ACC112 (cell line): ENCODE measurements at regions not wholly inside any gene's neighbourhood (a gene's known extent, or its start where the extent isn't known, plus 50 kb on each side); places are given as distances from the start of the nearest gene placed in this dataset.
"Not testable (repeated sequence)": the region's sequence is repeated elsewhere in the genome, so short reads cannot be mapped to it uniquely, and the experiment has no call there.

ENCODE experiments used
- H2AFZ ChIP-seq: fragments of 200-600 bp; sonication (generic); one replicate; pipeline ENCODE4 v1.6.0; 2017; ENCODE audit warnings: antibody characterized with exemption, low read length; ENCODE audit not compliant: unreplicated experiment
- H3K27ac ChIP-seq: fragments of 200-600 bp; sonication (generic); 2 replicates; pipeline ENCODE4 v1.5.1; 2014; ENCODE audit warnings: low read depth, mild to moderate bottlenecking, antibody characterized with exemption, low read length, moderate library complexity
- H3K27me3 ChIP-seq: fragments of 200-600 bp; sonication (generic); 2 replicates; pipeline ENCODE4 v1.6.1; 2014; ENCODE audit warnings: mild to moderate bottlenecking, antibody characterized with exemption, low read length, moderate library complexity, mixed read lengths; ENCODE audit not compliant: insufficient read depth
- H3K36me3 ChIP-seq: fragments of 200-600 bp; sonication (generic); 2 replicates; pipeline ENCODE4 v1.6.1; 2016; ENCODE audit warnings: mild to moderate bottlenecking, antibody characterized with exemption, low read length, moderate library complexity, mixed read lengths; ENCODE audit not compliant: insufficient read depth
- H3K4me1 ChIP-seq: fragments of 200-600 bp; sonication (generic); one replicate; pipeline ENCODE4 v1.6.1; 2016; ENCODE audit warnings: low read length, mixed read lengths; ENCODE audit not compliant: insufficient read depth, unreplicated experiment, control insufficient read depth
- H3K4me3 ChIP-seq: fragments of 200-600 bp; sonication (generic); 2 replicates; pipeline ENCODE4 v1.5.1; 2014; ENCODE audit warnings: mild to moderate bottlenecking, low read depth, low read length
- H3K79me2 ChIP-seq: fragments of 200-600 bp; sonication (generic); one replicate; pipeline ENCODE4 v1.6.0; 2016; ENCODE audit warnings: low read length; ENCODE audit not compliant: control insufficient read depth, unreplicated experiment, insufficient read depth

DNA sequence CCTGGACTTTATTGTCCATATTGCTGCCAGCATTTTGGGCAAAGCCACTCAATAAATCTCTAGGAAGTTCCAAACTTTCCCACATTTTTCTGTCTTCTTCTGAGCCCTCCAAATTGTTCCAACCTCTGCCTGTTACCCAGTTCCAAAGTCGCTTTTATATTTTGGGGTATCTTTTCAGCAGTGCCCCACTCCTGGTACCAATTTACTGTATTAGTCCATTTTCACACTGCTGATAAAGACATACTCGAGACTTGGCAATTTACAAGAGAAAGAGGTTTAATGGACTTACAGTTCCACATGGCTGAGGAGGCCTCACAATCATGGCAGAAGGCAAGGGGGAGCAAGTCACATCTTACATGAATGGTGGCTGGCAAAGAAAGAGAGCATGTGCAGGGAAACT, 53.4 kb downstream of the AHSP start:
- H3K36me3 ChIP-seq, H3K79me2 ChIP-seq, H3K4me3 ChIP-seq, H3K4me1 ChIP-seq, H3K27ac ChIP-seq, H2AFZ ChIP-seq, H3K27me3 ChIP-seq: not testable (repeated sequence)

DNA sequence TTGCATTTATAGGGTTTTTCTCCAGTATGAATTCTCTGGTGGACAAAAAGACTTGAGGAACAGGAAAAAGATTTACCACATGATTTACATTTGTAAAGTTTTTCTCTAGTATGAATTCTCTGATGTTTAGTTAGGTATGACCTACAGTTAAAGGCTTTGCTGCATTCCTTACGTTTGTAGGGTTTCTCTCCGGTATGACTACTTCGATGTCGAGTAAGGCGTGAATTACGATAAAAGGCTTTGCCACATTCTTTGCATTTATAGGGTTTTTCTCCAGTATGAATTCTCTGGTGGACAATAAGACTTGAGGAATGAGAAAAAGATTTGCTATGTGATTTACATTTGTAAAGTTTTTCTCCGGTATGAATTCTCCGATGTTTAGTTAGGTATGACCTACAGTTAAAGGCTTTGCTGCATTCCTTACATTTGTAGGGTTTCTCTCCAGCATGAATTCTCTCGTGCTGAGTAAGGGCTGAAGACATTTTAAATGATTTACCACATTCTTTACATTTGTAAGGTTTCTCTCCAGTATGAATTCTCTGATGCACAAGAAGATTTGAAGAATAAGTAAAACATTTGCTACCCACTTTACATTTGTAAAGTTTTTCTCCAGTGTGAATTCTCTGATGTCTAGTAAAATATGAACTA, 74.2 kb downstream of the AHSP start:
- not testable (repeated sequence) for H3K27ac ChIP-seq, H3K4me3 ChIP-seq, H3K27me3 ChIP-seq, H2AFZ ChIP-seq, H3K4me1 ChIP-seq, H3K79me2 ChIP-seq, H3K36me3 ChIP-seq

DNA sequence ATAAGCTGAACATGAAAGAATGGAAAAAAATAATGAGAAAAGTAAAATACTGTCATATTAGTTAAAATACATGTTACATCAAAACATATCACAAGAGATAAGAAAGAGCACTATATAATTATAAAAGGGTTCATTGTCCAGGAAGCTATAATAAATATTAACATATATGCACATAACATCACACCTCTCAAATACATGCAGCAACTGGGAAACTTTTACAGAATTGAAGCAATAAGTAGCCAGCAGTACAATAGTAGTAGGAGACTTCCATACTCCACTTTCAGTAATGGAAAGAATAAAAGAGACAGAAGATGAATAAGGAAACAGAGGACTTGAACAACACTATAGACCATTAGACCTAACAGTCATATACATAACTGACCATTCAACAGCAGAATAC, 90.4 kb downstream of the AHSP start:
- Histone ChIP-seq H3K79me2 (no peaks in the 10 kb centered on the region), H3K4me1 (no peaks in the 10 kb centered on the region), H2AFZ (no peak overlapping the region), H3K4me3 (no peak overlapping the region), H3K27me3 (no peaks in the 10 kb centered on the region), H3K36me3 (no peaks in the 10 kb centered on the region), H3K27ac (no peak overlapping the region)

DNA sequence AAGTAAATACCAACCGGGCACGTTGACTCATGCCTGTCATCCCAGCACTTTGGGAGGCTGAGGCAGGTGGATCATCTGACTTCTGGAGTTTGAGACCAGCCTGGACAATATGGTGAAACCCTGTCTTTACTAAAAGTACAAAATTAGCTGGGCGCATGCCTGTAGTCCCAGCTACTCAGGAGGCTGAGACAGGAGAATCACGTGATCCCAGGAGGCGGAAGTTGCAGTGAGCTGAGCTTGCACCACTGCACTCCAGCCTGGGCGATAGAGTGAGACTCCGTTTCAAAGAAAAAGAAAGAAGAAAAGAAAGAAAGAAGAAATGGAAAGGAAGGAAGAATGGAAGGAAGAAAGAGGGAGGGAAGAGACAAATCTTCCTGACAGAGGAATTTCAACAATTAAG, 108.7 kb downstream of the AHSP start:
- H3K4me1 ChIP-seq: no peaks in the 10 kb centered on the region
- no peak overlapping the region for H2AFZ ChIP-seq
- H3K79me2 ChIP-seq: no peaks in the 10 kb centered on the region
- H3K27ac ChIP-seq: no peak overlapping the region
- H3K27me3 ChIP-seq: peaks cover 15% of the 10 kb centered on the region; the same call in 1 of the 2 replicates
- H3K4me3 ChIP-seq: no peak overlapping the region
- H3K36me3 ChIP-seq: no peaks in the 10 kb centered on the region

DNA sequence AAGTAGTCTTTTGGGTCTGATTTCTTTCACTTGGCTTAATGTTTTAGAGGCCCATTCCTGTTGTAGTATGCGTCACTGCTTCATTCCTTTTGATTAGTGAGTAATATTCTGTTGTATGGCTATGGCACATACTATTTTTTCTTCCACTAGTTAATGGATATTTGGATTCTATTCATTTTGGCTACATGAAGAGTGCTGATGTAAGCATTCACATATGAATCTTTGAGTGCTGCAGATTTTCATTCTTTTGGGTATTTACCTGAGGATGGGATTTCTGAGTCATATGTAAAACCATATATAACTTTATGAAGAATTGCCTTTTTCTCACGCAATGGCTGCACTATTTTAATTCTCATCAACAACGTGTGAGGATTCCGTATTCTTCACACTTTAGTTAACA, 113.6 kb downstream of the AHSP start:
- no peaks in the 10 kb centered on the region for H3K36me3 ChIP-seq
- H3K27me3 ChIP-seq: peaks cover 15% of the 10 kb centered on the region; the same call in 1 of the 2 replicates
- H3K4me1 ChIP-seq: no peaks in the 10 kb centered on the region
- no peak overlapping the region for H2AFZ ChIP-seq
- no peak overlapping the region for H3K27ac ChIP-seq
- no peaks in the 10 kb centered on the region for H3K79me2 ChIP-seq
- no peak overlapping the region for H3K4me3 ChIP-seq

DNA sequence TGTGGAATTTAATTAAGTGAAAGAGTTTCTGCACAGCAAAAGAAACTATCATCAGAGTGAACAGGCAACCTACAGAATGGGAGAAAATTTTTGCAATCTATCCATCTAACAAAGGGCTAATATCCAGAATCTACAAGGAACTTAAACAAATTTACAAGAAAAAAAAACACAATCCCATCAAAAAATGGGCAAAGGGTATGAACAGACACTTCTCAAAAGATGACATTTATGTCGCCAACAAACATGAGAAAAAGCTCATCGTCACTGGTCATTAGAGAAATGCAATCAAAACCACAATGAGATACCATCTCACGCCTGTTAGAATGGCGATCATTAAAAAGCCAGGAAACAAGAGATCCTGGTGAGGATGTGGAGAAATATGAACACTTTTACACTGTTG, 128.0 kb downstream of the AHSP start:
- not testable (repeated sequence) for H3K4me3 ChIP-seq, H2AFZ ChIP-seq, H3K36me3 ChIP-seq, H3K4me1 ChIP-seq, H3K79me2 ChIP-seq, H3K27ac ChIP-seq, H3K27me3 ChIP-seq

DNA sequence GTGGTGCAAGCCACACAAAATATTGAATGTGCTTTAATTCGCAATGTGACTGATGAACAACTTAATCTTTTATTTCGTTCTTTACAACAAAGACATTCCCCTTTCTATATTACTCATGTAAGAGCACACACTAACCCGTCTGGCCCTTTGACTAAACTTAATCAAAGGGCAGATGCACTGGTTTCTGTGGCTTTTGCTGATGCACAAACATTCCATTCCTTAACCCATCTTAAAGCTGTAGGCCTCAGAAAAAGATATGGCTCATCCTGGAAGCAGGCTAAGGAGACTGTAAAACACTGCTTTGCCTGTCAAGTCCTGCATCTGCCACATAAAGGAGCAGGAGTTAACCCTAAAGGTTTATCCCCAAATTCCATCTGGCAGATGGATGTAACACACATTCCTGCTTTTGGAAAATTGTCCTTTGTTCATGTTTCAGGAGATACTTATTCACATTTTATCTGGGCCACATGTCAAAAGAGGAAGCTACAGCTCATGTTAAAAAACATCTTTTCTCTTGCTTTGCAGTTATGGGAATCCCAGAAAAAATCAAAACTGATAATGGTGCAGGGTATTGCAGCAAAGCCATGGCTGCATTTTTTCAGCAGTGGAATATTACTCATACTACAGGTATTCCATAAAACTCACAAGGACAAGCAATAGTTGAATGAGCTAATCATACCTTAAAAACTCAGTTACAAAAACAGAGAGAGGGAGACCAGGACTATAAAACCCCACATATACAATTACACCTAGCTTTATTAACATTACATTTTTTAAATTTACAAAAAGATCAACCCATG, 137.2 kb downstream of the AHSP start:
- no peak overlapping the region for H3K4me3 ChIP-seq
- no peaks in the 10 kb centered on the region for H3K79me2 ChIP-seq
- H2AFZ ChIP-seq: no peak overlapping the region
- H3K4me1 ChIP-seq: no peaks in the 10 kb centered on the region
- peaks cover 43% of the 10 kb centered on the region for H3K27me3 ChIP-seq
- H3K36me3 ChIP-seq: no peaks in the 10 kb centered on the region
- H3K27ac ChIP-seq: no peak overlapping the region

DNA sequence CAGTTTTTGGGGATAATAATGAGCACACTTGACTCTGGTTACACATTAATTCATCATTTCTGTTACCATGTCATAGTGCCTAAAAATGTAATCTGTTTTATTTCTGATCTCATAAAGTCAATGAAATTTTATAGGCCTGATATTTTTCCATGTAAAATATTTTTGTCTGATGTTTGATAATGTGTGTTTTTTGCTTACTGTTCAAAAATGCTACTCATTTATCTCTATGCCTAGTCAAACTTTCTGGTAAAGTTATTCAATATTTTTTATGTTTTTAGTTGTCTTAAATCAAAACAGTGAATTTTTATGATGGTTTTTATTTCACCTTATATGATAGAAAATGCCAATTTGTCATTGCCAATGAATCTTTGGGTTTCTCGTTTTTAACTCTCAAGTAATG, 147.0 kb downstream of the AHSP start:
- peaks cover 12% of the 10 kb centered on the region; the same call in 1 of the 2 replicates for H3K27me3 ChIP-seq
- no peak overlapping the region for H3K27ac ChIP-seq
- no peaks in the 10 kb centered on the region for H3K4me1 ChIP-seq
- H2AFZ ChIP-seq: no peak overlapping the region
- H3K4me3 ChIP-seq: no peak overlapping the region
- no peaks in the 10 kb centered on the region for H3K79me2 ChIP-seq
- H3K36me3 ChIP-seq: no peaks in the 10 kb centered on the region

DNA sequence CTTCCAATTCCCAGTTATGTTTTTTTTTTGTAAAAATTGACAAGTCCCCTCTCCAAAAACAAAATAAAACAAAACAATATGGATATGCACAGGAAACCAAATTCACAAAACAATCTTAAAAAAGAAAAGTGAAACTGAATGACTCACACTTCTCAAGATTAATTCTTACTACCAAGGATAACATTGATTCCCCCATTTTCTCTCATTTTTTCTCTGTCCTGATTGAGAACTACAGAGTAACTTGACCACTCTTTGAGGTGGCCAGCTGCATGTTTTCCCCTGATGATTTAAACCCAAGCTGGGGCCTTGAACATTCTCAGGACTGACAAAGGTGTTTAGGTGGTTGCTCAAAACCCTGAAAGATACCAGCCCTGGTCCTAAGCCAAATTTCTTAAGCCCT, 149.0 kb downstream of the AHSP start:
- no peak overlapping the region; the same call in 1 of the 2 replicates for H3K4me3 ChIP-seq
- no peaks in the 10 kb centered on the region for H3K4me1 ChIP-seq
- peak overlapping the region; percentile 73 for H2AFZ ChIP-seq
- no peaks in the 10 kb centered on the region for H3K36me3 ChIP-seq
- H3K79me2 ChIP-seq: no peaks in the 10 kb centered on the region
- peaks cover 16% of the 10 kb centered on the region; the same call in 1 of the 2 replicates for H3K27me3 ChIP-seq
- H3K27ac ChIP-seq: no peak overlapping the region

DNA sequence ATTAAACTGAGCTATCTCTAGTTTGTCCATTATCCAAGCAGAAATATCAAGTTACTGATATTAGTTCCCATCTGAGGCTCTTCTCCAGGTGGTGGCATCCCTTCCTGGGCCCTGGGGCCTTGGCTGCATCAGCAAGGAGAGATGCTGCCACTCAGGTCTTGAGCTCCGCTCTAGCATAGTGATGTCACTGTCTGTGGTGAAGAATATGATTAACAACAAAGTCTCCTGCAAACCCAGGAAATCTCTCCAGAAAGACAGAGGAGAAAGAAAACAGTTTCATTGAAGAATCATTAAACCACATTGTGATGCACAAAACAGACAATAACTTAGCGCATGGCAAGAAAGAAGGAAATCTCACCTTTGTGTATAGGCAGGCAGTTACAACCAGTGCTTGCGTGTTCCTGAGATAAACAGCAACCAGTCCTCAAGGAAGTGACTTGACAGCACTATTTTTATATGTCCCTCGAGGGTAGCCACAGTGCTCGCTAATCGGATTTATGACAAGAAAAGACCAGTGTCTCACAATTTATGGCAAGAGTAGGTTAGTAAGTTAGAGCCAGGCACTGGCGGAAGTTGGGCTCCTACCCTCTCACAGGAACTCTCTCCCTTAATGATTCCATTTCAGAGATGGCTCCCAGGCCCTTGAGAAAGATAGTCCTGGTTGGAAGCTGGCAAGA, 151.1 kb downstream of the AHSP start:
- H3K4me3 ChIP-seq: no peak overlapping the region
- H3K27ac ChIP-seq: no peak overlapping the region
- H2AFZ ChIP-seq: no peak overlapping the region
- H3K4me1 ChIP-seq: no peaks in the 10 kb centered on the region
- H3K27me3 ChIP-seq: peaks cover 16% of the 10 kb centered on the region; the same call in 1 of the 2 replicates
- H3K36me3 ChIP-seq: no peaks in the 10 kb centered on the region
- H3K79me2 ChIP-seq: no peaks in the 10 kb centered on the region

DNA sequence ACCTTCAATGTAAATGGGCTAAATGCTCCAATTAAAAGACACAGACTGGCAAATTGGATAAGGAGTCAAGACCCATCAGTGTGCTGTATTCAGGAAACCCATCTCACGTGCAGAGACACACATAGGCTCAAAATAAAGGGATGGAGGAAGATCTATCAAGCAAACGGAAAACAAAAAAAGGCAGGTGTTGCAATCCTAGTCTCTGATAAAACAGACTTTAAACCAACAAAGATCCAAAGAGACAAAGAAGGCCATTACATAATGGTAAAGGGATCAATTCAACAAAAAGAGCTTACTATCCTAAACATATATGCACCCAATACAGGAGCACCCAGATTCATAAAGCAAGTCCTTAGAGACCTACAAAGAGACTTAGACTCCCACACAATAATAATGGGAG, 161.6 kb downstream of the AHSP start:
- H3K79me2 ChIP-seq, H3K27ac ChIP-seq, H3K4me3 ChIP-seq, H3K4me1 ChIP-seq, H3K36me3 ChIP-seq, H2AFZ ChIP-seq, H3K27me3 ChIP-seq: not testable (repeated sequence)
